ENCODE measurements at regions not wholly inside any gene's neighbourhood (a gene's known extent, or its start where the extent isn't known, plus 50 kb on each side); places are given as distances from the start of the nearest gene placed in this dataset.
A peak's percentile ranks its signal among the peaks of the same experiment; 100 is the strongest.
"Not testable (repeated sequence)": the region's sequence is repeated elsewhere in the genome, so short reads cannot be mapped to it uniquely, and the experiment has no call there.

DNA sequence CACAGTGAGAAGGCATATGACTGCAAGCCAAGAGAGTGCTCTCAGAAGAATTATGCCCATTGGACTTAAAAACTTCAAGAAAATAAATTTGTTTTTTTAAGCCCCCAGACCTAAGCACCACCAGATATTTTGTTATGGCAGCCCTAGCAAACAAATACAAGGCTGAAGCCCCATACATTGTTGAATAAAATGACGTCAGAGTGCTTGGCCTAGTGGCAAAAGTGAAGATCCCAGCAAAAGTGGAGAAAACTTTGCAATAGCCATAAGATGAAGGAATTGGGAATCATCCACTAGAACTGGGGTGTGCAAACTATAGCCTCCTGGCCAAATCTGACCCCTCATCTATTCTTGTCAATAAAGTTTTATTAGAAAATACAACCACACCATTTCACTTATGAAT lies 517.5 kb downstream of the IRS1 start:
- no peak for DNase-seq (ENCODE audit: low read depth in 2 of 2)

GRCh38 chr2:226280136-226280535 lies 519.5 kb downstream of the IRS1 start:
- not testable (repeated sequence) for DNase-seq (ENCODE audit: low read depth in 2 of 2)

GRCh38 chr2:226275215-226275614 lies 524.4 kb downstream of the IRS1 start:
- DNase-seq (ENCODE audit: low read depth in 2 of 2), result no peak

- DNase-seq (ENCODE audit: low read depth in 2 of 2), result no peak
Observed at GRCh38 chr2:226274143-226274542, 525.5 kb downstream of the IRS1 start.

DNA sequence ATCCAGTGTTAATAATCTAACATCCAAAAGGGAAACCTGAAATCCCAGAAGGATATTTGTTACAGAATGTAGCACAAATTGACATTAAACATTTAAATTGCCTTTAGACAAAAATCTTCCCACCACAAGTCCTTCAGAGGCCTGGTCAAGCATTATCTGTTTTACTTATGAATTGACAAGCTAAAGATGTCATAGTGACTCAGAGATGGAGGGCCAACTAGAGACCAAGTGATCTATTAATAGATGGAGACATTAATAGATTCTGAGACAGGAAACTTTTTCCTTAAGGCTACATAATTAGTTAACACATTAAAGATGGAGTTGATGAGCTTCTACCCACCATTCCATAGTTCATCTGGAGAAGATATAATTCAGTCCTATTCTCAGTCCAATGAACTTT lies 526.2 kb downstream of the IRS1 start:
- no peak for DNase-seq (ENCODE audit: low read depth in 2 of 2)

DNA sequence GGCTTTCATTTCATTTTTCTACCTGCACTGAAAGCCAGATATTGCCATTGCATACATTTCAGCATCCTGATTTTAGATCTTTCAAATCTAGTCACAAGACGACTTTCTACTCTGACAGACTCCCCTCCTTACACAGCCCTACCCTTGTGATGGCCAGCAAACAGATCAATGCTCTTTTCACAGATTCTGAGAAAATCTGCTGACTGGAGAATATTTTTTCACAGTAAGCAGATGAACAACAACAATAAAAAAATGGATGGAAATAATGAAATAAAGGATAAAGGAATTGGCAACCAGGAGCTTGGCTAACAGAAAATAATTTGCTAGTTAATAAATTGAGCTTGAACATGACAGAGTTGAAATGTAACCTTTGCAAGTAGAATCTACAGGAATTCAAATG lies 527.2 kb downstream of the IRS1 start:
- DNase-seq (ENCODE audit: low read depth in 2 of 2), result no peak

DNA sequence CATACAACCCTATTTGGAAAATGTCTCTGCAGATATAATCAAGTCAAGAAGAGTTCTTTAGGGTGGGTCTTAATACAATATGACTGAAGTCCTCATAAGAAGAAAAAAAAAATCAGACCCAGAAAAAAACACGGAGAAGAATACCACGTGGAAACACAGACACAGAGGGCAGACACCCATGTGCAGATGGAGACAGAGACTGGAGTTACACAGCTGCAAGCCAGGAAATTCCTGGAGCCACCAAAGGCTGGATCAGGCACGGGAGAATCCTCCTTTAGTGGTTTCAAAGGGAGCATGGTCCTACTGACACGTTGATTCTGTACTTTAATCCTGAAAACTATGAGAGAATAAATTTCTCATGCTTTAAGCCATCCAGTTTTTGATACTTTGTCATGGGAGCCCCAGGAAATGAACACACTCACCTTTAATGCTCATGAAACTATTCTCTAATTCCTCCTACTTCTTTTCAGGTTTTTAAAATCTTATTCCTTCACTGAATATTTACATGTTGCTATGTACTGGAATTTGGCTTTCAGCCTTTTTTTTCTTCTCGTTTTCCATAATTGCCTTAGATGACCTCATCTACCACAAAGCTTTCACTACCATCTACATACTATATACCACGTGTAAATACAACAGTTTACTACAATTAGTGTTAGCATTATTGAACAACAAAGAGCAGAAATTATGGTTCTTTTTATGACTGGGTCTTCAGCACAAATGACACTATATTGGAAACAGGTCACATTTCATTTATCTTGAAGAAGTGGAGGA lies 529.1 kb downstream of the IRS1 start:
- no peak for DNase-seq (ENCODE audit: low read depth in 2 of 2)

GRCh38 chr2:226267516-226268289 lies 531.9 kb downstream of the IRS1 start:
- DNase-seq (ENCODE audit: low read depth in 2 of 2), result no peak

DNA sequence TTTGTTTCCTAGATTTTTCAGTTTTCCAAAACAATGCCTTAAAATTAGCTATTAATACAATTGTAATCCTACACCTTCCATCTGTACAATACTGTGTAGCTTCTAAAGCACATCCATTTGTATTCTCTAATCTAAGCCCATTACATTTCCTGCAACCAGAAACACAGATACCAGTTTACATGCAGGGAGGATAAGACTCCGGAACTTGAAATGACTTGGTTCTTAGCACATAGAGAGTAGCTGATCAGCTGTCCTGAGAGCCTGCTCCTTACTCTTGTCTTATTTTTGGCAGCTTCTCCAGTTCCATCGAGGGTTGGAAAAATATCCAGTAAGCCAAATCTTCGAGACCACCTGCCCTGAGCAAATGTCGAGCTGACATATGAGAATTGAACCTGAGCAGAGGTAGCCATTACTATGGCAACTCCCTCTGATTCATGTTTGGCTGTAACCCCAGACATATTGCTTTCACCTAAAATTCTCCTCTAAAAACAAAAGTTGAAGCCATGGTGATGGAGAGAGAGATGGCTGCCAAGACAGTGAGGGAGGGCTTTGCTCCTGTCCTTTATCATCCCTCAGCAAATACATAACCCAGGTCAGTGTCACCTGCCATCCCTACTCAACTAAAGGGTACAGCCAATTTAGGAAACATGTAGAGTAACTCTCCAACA lies 542.8 kb downstream of the IRS1 start:
- DNase-seq (ENCODE audit: low read depth in 2 of 2), result no peak

DNA sequence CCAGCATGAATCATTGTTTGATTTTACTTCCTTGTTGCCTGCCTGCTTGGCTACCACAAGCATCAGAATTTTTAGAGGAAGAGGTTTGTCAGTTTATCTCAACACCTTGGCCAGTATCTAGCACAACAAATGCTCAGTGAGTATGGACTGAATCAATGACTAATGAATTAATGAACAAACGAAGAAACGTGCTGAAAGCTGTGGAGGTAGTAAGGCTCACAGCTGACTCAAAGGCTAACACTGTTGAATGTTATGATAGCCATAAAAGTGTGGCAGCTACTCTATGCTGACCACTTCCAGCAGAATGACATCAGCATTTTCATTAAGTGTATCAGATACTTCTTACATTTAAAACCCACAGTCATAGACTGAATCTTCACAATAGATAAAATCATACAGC lies 543.4 kb downstream of the IRS1 start:
- DNase-seq (ENCODE audit: low read depth in 2 of 2), result no peak

DNA sequence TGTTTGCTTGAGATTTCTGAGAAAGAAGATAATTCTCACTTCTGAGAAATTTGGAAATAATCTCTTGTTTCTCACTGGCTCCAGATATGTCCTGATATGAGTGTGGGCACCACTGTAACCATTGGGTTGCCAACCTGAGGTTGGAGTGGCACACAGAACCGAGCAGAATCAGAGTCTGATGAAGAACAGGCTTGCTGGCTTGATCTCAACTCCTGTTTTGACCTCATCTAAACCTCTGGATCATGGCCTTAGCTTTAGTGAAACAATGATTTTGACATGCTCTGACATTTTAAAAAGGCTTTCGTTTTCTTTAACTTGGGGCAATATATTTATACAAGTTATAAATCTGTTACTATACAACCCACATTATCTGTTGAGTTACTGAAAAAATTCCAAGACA lies 548.0 kb downstream of the IRS1 start:
- no peak for DNase-seq (ENCODE audit: low read depth in 2 of 2)

- no peak for DNase-seq (ENCODE audit: low read depth in 2 of 2)
Observed at GRCh38 chr2:226247289-226248275, 552.0 kb downstream of the IRS1 start.

DNA sequence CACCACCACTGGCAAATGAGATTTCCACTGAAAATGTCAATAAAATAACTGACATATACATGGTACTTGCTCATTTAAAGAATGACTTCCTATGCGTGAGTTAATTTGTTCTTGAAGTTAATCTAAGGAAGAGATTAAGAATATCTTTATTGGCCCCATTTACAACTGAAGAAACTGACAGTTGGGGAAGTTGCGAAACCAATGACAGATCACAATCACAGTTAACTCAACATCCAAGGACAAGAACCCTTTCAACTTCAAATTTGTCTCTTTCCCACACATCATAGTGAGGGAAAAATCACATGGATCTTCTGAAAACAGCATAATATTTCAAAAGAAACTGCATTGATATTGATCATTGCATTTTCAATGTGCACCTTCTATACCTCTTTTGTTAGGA lies 565.4 kb downstream of the IRS1 start:
- DNase-seq (ENCODE audit: low read depth in 2 of 2), result no peak

DNA sequence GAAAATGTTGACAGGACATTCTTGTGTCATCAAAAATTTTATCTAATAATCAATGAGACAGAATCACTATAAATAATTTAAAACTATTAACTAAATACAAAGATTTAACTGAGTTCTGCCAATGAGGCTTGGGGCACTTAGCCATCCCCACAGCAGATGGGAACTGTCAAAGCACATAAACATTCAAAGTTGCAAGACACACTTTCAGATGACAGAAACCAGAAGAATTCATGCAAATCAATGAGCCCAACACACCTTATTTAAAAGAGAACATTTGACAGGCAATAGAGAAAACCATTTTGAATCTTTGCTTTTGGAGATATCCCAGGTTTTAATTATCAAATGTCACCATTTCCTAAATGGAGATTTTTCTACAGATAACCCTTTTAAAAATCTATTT lies 566.2 kb downstream of the IRS1 start:
- no peak for DNase-seq (ENCODE audit: low read depth in 2 of 2)

GRCh38 chr2:226228080-226228479 lies 571.5 kb downstream of the IRS1 start:
- DNase-seq (ENCODE audit: low read depth in 2 of 2), result no peak

- no peak for DNase-seq (ENCODE audit: low read depth in 2 of 2)
Observed at GRCh38 chr2:226227341-226227740, 572.3 kb downstream of the IRS1 start.

GRCh38 chr2:226223704-226224103 lies 575.9 kb downstream of the IRS1 start:
- DNase-seq (ENCODE audit: low read depth in 2 of 2), result no peak

DNA sequence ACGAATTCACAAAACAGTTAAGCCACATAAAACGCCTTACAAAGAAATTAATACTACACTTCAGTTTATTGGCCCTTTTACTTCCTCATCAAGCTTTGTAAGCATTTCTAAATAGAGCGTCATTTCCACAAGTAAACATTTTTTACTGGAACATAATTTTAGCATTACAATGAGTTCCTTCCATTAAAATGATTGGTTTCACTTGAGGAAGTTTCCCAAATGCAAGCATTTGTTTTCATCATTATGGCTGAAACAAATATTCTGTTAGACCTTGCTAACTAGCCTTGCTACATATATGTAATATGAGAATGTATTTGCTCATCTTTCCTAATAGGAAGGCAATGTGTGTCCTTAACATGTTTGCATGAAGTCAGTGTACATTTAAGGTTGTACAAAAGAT lies 579.1 kb downstream of the IRS1 start:
- DNase-seq (ENCODE audit: low read depth in 2 of 2), result no peak

DNA sequence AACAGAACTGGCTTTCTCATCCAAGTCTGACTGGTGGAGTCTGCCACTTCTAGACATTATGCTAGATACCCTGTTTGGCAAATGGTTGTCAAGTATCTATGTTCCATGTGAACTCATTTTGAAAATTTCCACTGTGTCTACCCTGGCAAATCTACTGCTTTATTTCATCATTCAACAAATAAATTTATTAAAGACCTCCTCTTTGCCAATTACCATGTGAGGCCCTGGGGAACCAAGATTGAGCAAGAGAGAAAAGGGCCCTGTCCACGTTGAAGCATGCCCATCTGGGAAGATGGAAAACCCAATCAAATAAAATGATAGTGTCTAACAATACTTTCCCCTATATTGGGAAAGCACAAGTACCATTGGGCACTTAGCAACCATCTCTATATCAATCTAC lies 582.4 kb downstream of the IRS1 start:
- no peak for DNase-seq (ENCODE audit: low read depth in 2 of 2)

- no peak for DNase-seq (ENCODE audit: low read depth in 2 of 2)
Observed at GRCh38 chr2:226216575-226216974, 583.0 kb downstream of the IRS1 start.

DNA sequence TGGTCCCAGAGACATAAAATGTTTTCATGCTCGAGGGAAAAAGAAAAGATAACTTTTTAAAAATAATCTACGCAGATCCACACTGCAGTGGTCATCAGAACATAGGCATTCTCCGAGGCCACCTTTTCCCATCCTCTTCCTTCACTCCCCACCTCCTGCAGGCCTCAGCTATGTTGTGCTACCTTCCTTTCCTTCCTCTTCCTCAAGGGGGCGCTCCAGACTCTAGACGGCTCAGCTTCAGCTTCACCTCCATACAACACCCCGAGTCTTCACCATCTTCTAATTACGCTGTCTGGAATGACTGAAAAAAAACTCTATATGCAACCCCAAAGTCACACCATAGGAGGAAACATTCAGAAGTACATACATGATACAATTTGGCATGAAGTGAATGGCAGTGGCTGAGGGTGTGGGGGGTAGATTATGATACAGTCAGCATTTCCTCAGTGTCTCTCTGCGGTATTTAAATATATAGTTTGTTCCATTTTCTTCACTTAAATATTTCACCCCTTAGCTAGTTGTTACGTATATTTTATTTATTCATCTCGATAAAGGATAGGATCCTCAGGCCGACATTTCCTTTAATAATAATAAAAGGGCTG lies 583.6 kb downstream of the IRS1 start:
- peak in 1 of 2 donors; percentile 3 for DNase-seq (ENCODE audit: low read depth in 2 of 2)
